HepG2 (cell line): ENCODE measurements at regions not wholly inside any gene's neighbourhood (a gene's known extent, or its start where the extent isn't known, plus 50 kb on each side); places are given as distances from the start of the nearest gene placed in this dataset.

Experiments used
- ATM ChIP-seq: fragments of 450-650 bp; IDR thresholded peaks from 2 replicates; pipeline ENCODE4 v1.7.1; 2017; ENCODE audit warnings: mild to moderate bottlenecking, borderline replicate concordance
- BRD4 ChIP-seq: sonication (generic); formaldehyde crosslinking; IDR thresholded peaks from 2 replicates; pipeline ENCODE4 v1.4.0; 2020; ENCODE audit warnings: missing genetic modification reagents
- CREB1 ChIP-seq, 2 experiments: fragments of 450-650 bp in 1 of 2; IDR thresholded peaks; 2 replicates each; pipeline ENCODE4 v1.6.1; 2016 to 2017; ENCODE audit warnings: control low read depth in 1 of 2, mild to moderate bottlenecking in 1 of 2, missing compliant biosample characterization in 1 of 2, missing genetic modification characterization in 1 of 2
- ETV5 ChIP-seq: IDR thresholded peaks from 2 replicates; pipeline ENCODE4 v1.6.1; 2018; ENCODE audit warnings: missing biosample characterization, missing genetic modification reagents, inconsistent platforms, borderline replicate concordance
- FOXK2 ChIP-seq: fragments of 450-650 bp; IDR thresholded peaks from 2 replicates; pipeline ENCODE4 v1.6.1; 2016
- IRF2 ChIP-seq: IDR thresholded peaks from 2 replicates; pipeline ENCODE4 v1.6.1; 2018; ENCODE audit warnings: missing genetic modification reagents, missing compliant biosample characterization
- SIN3A ChIP-seq: IDR thresholded peaks from 2 replicates; pipeline ENCODE4 v1.6.1; 2011; ENCODE audit warnings: low read depth, mild to moderate bottlenecking, control low read depth, low read length, borderline replicate concordance
- ZNF138 ChIP-seq: sonication (generic); formaldehyde crosslinking; IDR thresholded peaks from 2 replicates; pipeline ENCODE4 v1.5.0; 2020; ENCODE audit warnings: mild to moderate bottlenecking, low read depth, missing genetic modification reagents
- ZNF891 ChIP-seq: sonication (generic); formaldehyde crosslinking; IDR thresholded peaks from 2 replicates; pipeline ENCODE4 v1.5.0; 2020; ENCODE audit warnings: mild to moderate bottlenecking, missing genetic modification reagents
- TF ChIP-seq, protein P1 (sequence below): sonication (generic); formaldehyde crosslinking; IDR thresholded peaks from 2 replicates; pipeline ENCODE4 v1.5.0; 2020; ENCODE audit warnings: mild to moderate bottlenecking, missing genetic modification reagents, moderate library complexity
- TF ChIP-seq, protein P2 (sequence below): sonication (generic); formaldehyde crosslinking; IDR thresholded peaks from 2 replicates; pipeline ENCODE4 v1.4.0; 2020; ENCODE audit warnings: mild to moderate bottlenecking, low read depth, missing genetic modification reagents
- TF ChIP-seq, protein P3 (sequence below): sonication (generic); formaldehyde crosslinking; IDR thresholded peaks from 2 replicates; pipeline ENCODE4 v1.8.1; 2023; ENCODE audit warnings: missing genetic modification reagents, inconsistent platforms, borderline replicate concordance
- TF ChIP-seq, protein P4 (sequence below): sonication (generic); formaldehyde crosslinking; IDR thresholded peaks from 2 replicates; pipeline ENCODE4 v1.4.0; 2020; ENCODE audit warnings: mild to moderate bottlenecking, missing genetic modification reagents

DNA sequence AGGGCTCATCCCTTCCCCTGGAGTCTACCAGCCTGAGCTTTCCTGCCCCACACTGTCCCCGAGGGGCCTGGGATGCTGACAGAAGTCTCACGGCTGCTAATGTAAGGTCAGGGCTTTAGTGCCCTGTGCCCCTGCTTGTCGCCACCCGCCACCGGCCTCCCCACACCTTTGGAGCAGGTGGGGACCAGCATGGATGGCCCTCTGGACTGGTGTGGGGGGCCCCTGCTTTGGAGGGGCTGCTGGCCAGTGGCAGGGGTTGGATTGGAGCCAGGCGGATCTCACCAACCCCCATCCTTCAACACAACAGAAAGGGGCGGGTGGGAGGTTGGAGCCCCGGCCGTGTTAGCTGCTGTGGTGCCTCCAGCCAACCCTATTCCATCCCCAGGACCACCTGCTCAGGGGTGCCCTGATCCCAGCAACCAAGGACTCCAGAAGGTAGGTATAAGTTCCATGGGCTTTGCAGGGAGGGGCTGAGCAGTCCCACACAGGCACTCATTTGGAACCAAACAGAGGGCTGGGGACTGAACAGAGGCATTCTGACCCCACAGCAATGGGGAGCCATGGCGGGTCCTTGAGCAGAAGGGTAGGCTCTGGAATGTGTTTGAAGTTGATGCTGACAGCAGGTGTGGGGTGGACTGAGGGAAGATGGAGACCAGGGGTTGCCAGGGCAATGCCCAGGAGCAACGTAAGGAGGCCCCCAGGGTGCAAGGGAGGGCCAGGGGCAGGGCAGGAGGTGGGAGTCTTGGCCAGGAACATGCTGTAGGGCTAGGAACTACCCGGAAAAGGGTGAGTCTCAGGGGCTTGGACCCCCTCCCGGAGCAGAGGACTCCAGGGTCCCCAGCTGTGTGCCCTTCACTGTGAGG is 145.1 kb upstream of the C14orf180 start:
- TF ChIP-seq SIN3A (no peak), IRF2 (CRISPR knock-in tag) (no peak), BRD4 (CRISPR knock-in tag) (no peak), FOXK2 (no peak), ATM (no peak), ETV5 (CRISPR knock-in tag) (no peak), CREB1 (IDR thresholded peaks at IDR 0.05) (no peak), CREB1 (CRISPR knock-in tag; IDR thresholded peaks at IDR 0.05) (no peak), ZNF891 (CRISPR knock-in tag) (no peak), ZNF138 (CRISPR knock-in tag) (no peak)
- TF ChIP-seq, protein P1, sequence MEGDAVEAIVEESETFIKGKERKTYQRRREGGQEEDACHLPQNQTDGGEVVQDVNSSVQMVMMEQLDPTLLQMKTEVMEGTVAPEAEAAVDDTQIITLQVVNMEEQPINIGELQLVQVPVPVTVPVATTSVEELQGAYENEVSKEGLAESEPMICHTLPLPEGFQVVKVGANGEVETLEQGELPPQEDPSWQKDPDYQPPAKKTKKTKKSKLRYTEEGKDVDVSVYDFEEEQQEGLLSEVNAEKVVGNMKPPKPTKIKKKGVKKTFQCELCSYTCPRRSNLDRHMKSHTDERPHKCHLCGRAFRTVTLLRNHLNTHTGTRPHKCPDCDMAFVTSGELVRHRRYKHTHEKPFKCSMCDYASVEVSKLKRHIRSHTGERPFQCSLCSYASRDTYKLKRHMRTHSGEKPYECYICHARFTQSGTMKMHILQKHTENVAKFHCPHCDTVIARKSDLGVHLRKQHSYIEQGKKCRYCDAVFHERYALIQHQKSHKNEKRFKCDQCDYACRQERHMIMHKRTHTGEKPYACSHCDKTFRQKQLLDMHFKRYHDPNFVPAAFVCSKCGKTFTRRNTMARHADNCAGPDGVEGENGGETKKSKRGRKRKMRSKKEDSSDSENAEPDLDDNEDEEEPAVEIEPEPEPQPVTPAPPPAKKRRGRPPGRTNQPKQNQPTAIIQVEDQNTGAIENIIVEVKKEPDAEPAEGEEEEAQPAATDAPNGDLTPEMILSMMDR: no peak
- TF ChIP-seq, protein P2, sequence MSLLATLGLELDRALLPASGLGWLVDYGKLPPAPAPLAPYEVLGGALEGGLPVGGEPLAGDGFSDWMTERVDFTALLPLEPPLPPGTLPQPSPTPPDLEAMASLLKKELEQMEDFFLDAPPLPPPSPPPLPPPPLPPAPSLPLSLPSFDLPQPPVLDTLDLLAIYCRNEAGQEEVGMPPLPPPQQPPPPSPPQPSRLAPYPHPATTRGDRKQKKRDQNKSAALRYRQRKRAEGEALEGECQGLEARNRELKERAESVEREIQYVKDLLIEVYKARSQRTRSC (CRISPR knock-in tag): no peak
- TF ChIP-seq, protein P3, sequence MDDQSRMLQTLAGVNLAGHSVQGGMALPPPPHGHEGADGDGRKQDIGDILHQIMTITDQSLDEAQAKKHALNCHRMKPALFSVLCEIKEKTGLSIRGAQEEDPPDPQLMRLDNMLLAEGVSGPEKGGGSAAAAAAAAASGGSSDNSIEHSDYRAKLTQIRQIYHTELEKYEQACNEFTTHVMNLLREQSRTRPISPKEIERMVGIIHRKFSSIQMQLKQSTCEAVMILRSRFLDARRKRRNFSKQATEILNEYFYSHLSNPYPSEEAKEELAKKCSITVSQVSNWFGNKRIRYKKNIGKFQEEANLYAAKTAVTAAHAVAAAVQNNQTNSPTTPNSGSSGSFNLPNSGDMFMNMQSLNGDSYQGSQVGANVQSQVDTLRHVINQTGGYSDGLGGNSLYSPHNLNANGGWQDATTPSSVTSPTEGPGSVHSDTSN (CRISPR knock-in tag): no peak
- TF ChIP-seq, protein P4, sequence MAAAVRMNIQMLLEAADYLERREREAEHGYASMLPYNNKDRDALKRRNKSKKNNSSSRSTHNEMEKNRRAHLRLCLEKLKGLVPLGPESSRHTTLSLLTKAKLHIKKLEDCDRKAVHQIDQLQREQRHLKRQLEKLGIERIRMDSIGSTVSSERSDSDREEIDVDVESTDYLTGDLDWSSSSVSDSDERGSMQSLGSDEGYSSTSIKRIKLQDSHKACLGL (CRISPR knock-in tag): no peak
